ENCODE measurements at regions not wholly inside any gene's neighbourhood (a gene's known extent, or its start where the extent isn't known, plus 50 kb on each side); places are given as distances from the start of the nearest gene placed in this dataset.

DNA sequence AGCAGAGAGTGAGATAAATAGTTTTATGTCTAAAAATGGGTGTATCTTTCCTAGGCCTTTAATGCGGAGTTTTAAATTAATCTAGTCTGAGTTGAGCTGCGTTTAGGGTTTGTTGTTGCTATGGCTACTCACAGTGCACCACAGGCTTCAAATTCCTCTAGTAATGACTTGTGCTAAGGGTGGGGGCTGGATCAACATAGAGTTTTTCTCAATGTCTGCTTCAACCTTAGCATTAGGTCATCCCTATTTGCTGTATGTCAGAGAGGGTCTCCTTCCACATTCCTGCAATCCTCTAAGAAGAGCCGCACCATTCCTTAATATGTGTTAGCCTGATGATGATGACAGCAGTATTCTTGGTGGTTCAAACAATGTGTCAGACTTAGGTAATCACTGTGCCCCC lies 465.6 kb upstream of the KIF2A start:
- TF ChIP-seq CTCF (IDR thresholded peaks at IDR 0.05; ENCODE audit: insufficient read depth, low read length, missing control alignments), result no peak
- no peak for DNase-seq (ENCODE audit: low read depth, low spot score)
- no peak overlapping the region for H3K4me3 ChIP-seq (ENCODE audit: low read depth, low read length)
- ChIA-PET POLR2A (no interaction called here), CTCF (interaction anchor here (1.1 kb wide), 1 partner anchor 182 kb away, joined by 3 read pairs; no protein-coding TSS in a partner anchor)

GRCh38 chr5:61842840-61843239 lies 463.2 kb upstream of the KIF2A start:
- H3K4me3 ChIP-seq (ENCODE audit: low read depth, low read length), result no peak overlapping the region
- no peak for TF ChIP-seq CTCF (IDR thresholded peaks at IDR 0.05; ENCODE audit: insufficient read depth, low read length, missing control alignments)
- POLR2A ChIA-PET, result no interaction called here
- CTCF ChIA-PET, result no interaction called here
- DNase-seq (ENCODE audit: low read depth, low spot score), result no peak

GRCh38 chr5:61850696-61851095 lies 455.3 kb upstream of the KIF2A start:
- ChIA-PET CTCF (no interaction called here), POLR2A (no interaction called here)
- TF ChIP-seq CTCF (IDR thresholded peaks at IDR 0.05; ENCODE audit: insufficient read depth, low read length, missing control alignments), result no peak
- no peak overlapping the region for H3K4me3 ChIP-seq (ENCODE audit: low read depth, low read length)
- DNase-seq (ENCODE audit: low read depth, low spot score), result no peak

DNA sequence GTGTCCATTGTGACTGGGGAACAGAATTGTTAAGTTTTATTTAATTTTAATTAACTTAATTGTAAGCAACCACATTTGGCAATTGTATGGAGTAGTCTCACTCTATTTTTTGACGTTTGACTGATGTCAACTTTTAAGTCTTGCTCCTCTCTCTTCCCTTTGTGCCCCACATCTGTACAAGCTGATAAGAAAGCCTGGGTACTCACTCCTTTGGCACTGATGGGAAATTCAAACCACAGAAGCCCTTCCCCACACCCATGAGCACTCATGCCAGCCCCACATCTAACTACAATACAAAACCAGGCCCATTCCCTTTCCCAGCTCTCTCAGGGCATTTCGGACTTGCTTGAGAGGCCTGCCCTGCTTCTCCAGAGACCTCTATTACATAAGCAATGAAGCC lies 451.5 kb upstream of the KIF2A start:
- ChIA-PET CTCF (no interaction called here), POLR2A (no interaction called here)
- no peak for TF ChIP-seq CTCF (IDR thresholded peaks at IDR 0.05; ENCODE audit: insufficient read depth, low read length, missing control alignments)
- no peak overlapping the region for H3K4me3 ChIP-seq (ENCODE audit: low read depth, low read length)
- DNase-seq (ENCODE audit: low read depth, low spot score), result no peak

DNA sequence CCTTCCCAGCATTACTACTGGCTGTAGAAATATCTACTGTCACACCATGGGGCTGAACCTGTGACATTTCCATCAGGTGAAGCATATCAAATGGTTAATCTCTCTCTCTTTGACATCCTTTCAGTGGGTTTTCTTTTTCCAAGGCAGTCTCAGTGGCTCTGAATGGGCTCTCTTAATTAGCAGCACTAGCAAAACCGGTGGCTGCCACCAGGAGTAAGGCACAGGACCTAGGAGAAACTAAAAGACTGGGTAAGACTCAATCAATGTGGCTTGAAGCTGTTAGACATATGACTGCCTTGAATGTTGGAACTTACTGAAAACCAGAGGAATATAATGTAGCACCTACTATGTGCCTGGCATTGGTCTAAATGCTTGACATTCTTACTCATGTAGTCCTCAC lies 445.0 kb upstream of the KIF2A start:
- no peak for DNase-seq (ENCODE audit: low read depth, low spot score)
- POLR2A ChIA-PET, result no interaction called here
- no peak for TF ChIP-seq CTCF (IDR thresholded peaks at IDR 0.05; ENCODE audit: insufficient read depth, low read length, missing control alignments)
- H3K4me3 ChIP-seq (ENCODE audit: low read depth, low read length), result no peak overlapping the region
- CTCF ChIA-PET, result no interaction called here

- ChIA-PET POLR2A (no interaction called here), CTCF (no interaction called here)
- no peak for TF ChIP-seq CTCF (IDR thresholded peaks at IDR 0.05; ENCODE audit: insufficient read depth, low read length, missing control alignments)
- DNase-seq (ENCODE audit: low read depth, low spot score), result no peak
- no peak overlapping the region for H3K4me3 ChIP-seq (ENCODE audit: low read depth, low read length)
These were observed 439.1 kb upstream of the KIF2A start for GRCh38 chr5:61866930-61867329.
